ENCODE measurements at regions not wholly inside any gene's neighbourhood (a gene's known extent, or its start where the extent isn't known, plus 50 kb on each side); places are given as distances from the start of the nearest gene placed in this dataset.

GRCh38 chr6:12614456-12614855 lies 102.1 kb upstream of the PHACTR1 start:
- Mint-ChIP-seq H3K4me1 (ENCODE audit: insufficient read depth, unreplicated experiment) (no peaks in the 10 kb centered on the region), H3K9me3 (ENCODE audit: unreplicated experiment) (no peaks in the 10 kb centered on the region), H3K27ac (ENCODE audit: low read depth, unreplicated experiment) (no peak overlapping the region), H3K36me3 (ENCODE audit: insufficient read depth, unreplicated experiment) (no peaks in the 10 kb centered on the region), H3K27me3 (ENCODE audit: insufficient read depth, unreplicated experiment) (no peaks in the 10 kb centered on the region), H3K4me3 (ENCODE audit: unreplicated experiment) (no peak overlapping the region)
- intact Hi-C loops (cut with micrococcal nuclease) = no loop called here
- ChIA-PET POLR2A (no interaction called here), CTCF (interaction anchor here (0.6 to 0.7 kb wide), 2 partner anchors 167 to 1483 kb away, joined by 3 read pairs; no protein-coding TSS in a partner anchor)
- no peak for DNase-seq (ENCODE audit: unreplicated experiment)
- TF ChIP-seq CTCF (IDR thresholded peaks at IDR 0.05; ENCODE audit: unreplicated experiment) = no peak
- BruUV-seq (replicated peaks) = no TSS peak

GRCh38 chr6:12618296-12618695 lies 98.3 kb upstream of the PHACTR1 start:
- POLR2A ChIA-PET = no interaction called here
- Mint-ChIP-seq H3K9me3 (ENCODE audit: unreplicated experiment) (no peaks in the 10 kb centered on the region), H3K4me3 (ENCODE audit: unreplicated experiment) (no peak overlapping the region), H3K36me3 (ENCODE audit: insufficient read depth, unreplicated experiment) (no peaks in the 10 kb centered on the region), H3K27ac (ENCODE audit: low read depth, unreplicated experiment) (no peak overlapping the region), H3K27me3 (ENCODE audit: insufficient read depth, unreplicated experiment) (no peaks in the 10 kb centered on the region), H3K4me1 (ENCODE audit: insufficient read depth, unreplicated experiment) (no peaks in the 10 kb centered on the region)
- DNase-seq (ENCODE audit: unreplicated experiment) = no peak
- intact Hi-C loops (cut with micrococcal nuclease) = no loop called here
- no peak for TF ChIP-seq CTCF (IDR thresholded peaks at IDR 0.05; ENCODE audit: unreplicated experiment)
- CTCF ChIA-PET = interaction anchor here (0.6 kb wide), 2 partner anchors 12 to 581 kb away, joined by 3 read pairs; no protein-coding TSS in a partner anchor
- BruUV-seq (replicated peaks) = no TSS peak

- no peak overlapping the region for H3K4me3 Mint-ChIP-seq (ENCODE audit: unreplicated experiment)
- intact Hi-C loops (cut with micrococcal nuclease) = no loop called here
- DNase-seq (ENCODE audit: unreplicated experiment) = no peak
- TF ChIP-seq CTCF (IDR thresholded peaks at IDR 0.05; ENCODE audit: unreplicated experiment) = no peak
- H3K36me3 Mint-ChIP-seq (ENCODE audit: insufficient read depth, unreplicated experiment) = no peaks in the 10 kb centered on the region
- no peaks in the 10 kb centered on the region for H3K4me1 Mint-ChIP-seq (ENCODE audit: insufficient read depth, unreplicated experiment)
- ChIA-PET POLR2A (interaction anchor here (1.0 kb wide), 1 partner anchor 43 kb away, joined by 3 read pairs; no protein-coding TSS in a partner anchor), CTCF (no interaction called here)
- H3K27me3 Mint-ChIP-seq (ENCODE audit: insufficient read depth, unreplicated experiment) = no peaks in the 10 kb centered on the region
- H3K27ac Mint-ChIP-seq (ENCODE audit: low read depth, unreplicated experiment) = no peak overlapping the region
- no TSS peak for BruUV-seq (replicated peaks)
- no peaks in the 10 kb centered on the region for H3K9me3 Mint-ChIP-seq (ENCODE audit: unreplicated experiment)
Observed at GRCh38 chr6:12621754-12622153, 94.8 kb upstream of the PHACTR1 start.

- H3K4me3 Mint-ChIP-seq (ENCODE audit: unreplicated experiment) = no peak overlapping the region
- TF ChIP-seq CTCF (IDR thresholded peaks at IDR 0.05; ENCODE audit: unreplicated experiment) = no peak
- BruUV-seq (replicated peaks) = no TSS peak
- POLR2A ChIA-PET = interaction anchor here (0.7 to 1.0 kb wide), 2 partner anchors 43 to 311 kb away, joined by 3 read pairs; no protein-coding TSS in a partner anchor
- no peaks in the 10 kb centered on the region for H3K9me3 Mint-ChIP-seq (ENCODE audit: unreplicated experiment)
- no peaks in the 10 kb centered on the region for H3K27me3 Mint-ChIP-seq (ENCODE audit: insufficient read depth, unreplicated experiment)
- no peaks in the 10 kb centered on the region for H3K4me1 Mint-ChIP-seq (ENCODE audit: insufficient read depth, unreplicated experiment)
- intact Hi-C loops (cut with micrococcal nuclease) = no loop called here
- no peak overlapping the region for H3K27ac Mint-ChIP-seq (ENCODE audit: low read depth, unreplicated experiment)
- no peak for DNase-seq (ENCODE audit: unreplicated experiment)
- H3K36me3 Mint-ChIP-seq (ENCODE audit: insufficient read depth, unreplicated experiment) = no peaks in the 10 kb centered on the region
- CTCF ChIA-PET = no interaction called here
Observed at GRCh38 chr6:12622566-12622965, 94.0 kb upstream of the PHACTR1 start.
